GM21723 (cell line): ENCODE measurements at regions not wholly inside any gene's neighbourhood (a gene's known extent, or its start where the extent isn't known, plus 50 kb on each side); places are given as distances from the start of the nearest gene placed in this dataset.
"Not testable (repeated sequence)": the region's sequence is repeated elsewhere in the genome, so short reads cannot be mapped to it uniquely, and the experiment has no call there.

Experiments used
- ATAC-seq: cut with Tn5 transposase; IDR thresholded peaks from one replicate; pipeline ENCODE4 v1.9.1; 2021; ENCODE audit warnings: mild to moderate bottlenecking, moderate library complexity; ENCODE audit not compliant: unreplicated experiment

- not testable (repeated sequence) for ATAC-seq
These were observed 73.9 kb upstream of the LYZL2 start for GRCh38 chr10:30703446-30703845.

- no peak for ATAC-seq
These were observed 73.3 kb upstream of the LYZL2 start for GRCh38 chr10:30702860-30703259.

- peak; percentile 62 for ATAC-seq
These were observed 72.1 kb upstream of the LYZL2 start for GRCh38 chr10:30701451-30702173.

GRCh38 chr10:30697806-30698205, 68.3 kb upstream of the LYZL2 start:
- ATAC-seq = no peak

- not testable (repeated sequence) for ATAC-seq
These were observed 67.7 kb upstream of the LYZL2 start for GRCh38 chr10:30697221-30697620.

GRCh38 chr10:30696416-30697185, 67.0 kb upstream of the LYZL2 start:
- ATAC-seq = not testable (repeated sequence)

- ATAC-seq = not testable (repeated sequence)
These were observed 66.1 kb upstream of the LYZL2 start for GRCh38 chr10:30695481-30696236.

GRCh38 chr10:30694518-30695228, 65.1 kb upstream of the LYZL2 start:
- no peak for ATAC-seq

GRCh38 chr10:30691639-30692015, 62.1 kb upstream of the LYZL2 start:
- ATAC-seq = no peak

- ATAC-seq = not testable (repeated sequence)
These were observed 61.5 kb upstream of the LYZL2 start for GRCh38 chr10:30690948-30691638.

GRCh38 chr10:30688456-30688855, 58.9 kb upstream of the LYZL2 start:
- no peak for ATAC-seq

GRCh38 chr10:30687698-30688213, 58.2 kb upstream of the LYZL2 start:
- ATAC-seq = no peak

GRCh38 chr10:30686708-30687107, 57.2 kb upstream of the LYZL2 start:
- no peak for ATAC-seq

- no peak for ATAC-seq
These were observed 53.9 kb upstream of the LYZL2 start for GRCh38 chr10:30683496-30683895.

- not testable (repeated sequence) for ATAC-seq
These were observed 53.0 kb upstream of the LYZL2 start for GRCh38 chr10:30682377-30683199.

GRCh38 chr10:30680908-30681307, 51.4 kb upstream of the LYZL2 start:
- ATAC-seq = no peak
